AG09319 (cell line): ENCODE measurements at regions not wholly inside any gene's neighbourhood (a gene's known extent, or its start where the extent isn't known, plus 50 kb on each side); places are given as distances from the start of the nearest gene placed in this dataset.

ENCODE experiments used
- DNase-seq: peaks from one replicate; pipeline ENCODE4 v3.0.0-alpha.2; 2010; ENCODE audit warnings: low read depth; ENCODE audit errors: extremely low read depth
- TF ChIP-seq, protein P1 (sequence below): IDR thresholded peaks from 2 replicates; pipeline ENCODE4 v1.5.1; 2011; ENCODE audit warnings: low read depth, mild to moderate bottlenecking, inconsistent platforms, low read length, moderate library complexity

- DNase-seq, result no peak
- TF ChIP-seq, protein P1, sequence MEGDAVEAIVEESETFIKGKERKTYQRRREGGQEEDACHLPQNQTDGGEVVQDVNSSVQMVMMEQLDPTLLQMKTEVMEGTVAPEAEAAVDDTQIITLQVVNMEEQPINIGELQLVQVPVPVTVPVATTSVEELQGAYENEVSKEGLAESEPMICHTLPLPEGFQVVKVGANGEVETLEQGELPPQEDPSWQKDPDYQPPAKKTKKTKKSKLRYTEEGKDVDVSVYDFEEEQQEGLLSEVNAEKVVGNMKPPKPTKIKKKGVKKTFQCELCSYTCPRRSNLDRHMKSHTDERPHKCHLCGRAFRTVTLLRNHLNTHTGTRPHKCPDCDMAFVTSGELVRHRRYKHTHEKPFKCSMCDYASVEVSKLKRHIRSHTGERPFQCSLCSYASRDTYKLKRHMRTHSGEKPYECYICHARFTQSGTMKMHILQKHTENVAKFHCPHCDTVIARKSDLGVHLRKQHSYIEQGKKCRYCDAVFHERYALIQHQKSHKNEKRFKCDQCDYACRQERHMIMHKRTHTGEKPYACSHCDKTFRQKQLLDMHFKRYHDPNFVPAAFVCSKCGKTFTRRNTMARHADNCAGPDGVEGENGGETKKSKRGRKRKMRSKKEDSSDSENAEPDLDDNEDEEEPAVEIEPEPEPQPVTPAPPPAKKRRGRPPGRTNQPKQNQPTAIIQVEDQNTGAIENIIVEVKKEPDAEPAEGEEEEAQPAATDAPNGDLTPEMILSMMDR, result no peak
Measured at GRCh38 chr11:15622231-15622890, 507.6 kb downstream of the INSC start.

DNA sequence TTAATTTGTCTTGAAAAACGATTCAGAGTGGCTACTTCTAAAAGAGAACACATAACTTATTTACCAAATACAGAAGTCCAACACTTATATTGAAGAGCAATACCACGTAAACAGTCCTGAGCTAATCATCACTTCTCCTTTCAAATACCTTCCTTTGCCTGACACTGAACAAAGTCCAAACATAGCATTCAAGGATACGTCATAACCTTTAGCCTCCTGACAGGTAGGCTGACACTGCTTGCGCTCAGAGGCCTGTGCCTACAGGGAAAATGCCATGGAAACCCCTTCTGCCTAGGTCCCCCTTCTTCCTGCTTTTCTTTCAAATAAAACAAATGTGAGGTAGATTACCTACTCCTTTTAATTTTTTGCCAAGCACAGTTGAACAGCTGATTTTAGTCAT is 510.0 kb downstream of the INSC start:
- TF ChIP-seq, protein P1, result no peak
- DNase-seq, result no peak

DNA sequence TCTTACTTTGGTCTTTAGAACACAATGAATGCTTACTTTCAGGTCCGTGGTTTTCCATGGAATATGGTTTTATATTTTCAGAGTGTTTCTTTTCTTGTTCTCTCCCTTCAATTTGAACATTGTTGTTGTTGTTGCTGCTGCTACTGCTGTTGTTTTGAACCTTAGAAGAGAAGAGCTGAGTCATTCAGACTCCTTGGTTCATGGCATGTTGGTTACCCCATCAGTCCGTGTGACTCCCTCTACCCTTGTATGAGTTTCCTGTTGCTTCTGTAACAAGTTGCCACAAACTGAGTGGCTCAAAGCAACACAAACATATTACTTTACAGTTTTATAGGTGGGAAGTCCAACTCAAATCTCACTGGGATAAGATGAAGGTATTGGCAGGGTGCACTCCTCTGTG is 511.0 kb downstream of the INSC start:
- TF ChIP-seq, protein P1, result no peak
- DNase-seq, result no peak

GRCh38 chr11:15627560-15627959 is 512.8 kb downstream of the INSC start:
- TF ChIP-seq, protein P1, result no peak

DNA sequence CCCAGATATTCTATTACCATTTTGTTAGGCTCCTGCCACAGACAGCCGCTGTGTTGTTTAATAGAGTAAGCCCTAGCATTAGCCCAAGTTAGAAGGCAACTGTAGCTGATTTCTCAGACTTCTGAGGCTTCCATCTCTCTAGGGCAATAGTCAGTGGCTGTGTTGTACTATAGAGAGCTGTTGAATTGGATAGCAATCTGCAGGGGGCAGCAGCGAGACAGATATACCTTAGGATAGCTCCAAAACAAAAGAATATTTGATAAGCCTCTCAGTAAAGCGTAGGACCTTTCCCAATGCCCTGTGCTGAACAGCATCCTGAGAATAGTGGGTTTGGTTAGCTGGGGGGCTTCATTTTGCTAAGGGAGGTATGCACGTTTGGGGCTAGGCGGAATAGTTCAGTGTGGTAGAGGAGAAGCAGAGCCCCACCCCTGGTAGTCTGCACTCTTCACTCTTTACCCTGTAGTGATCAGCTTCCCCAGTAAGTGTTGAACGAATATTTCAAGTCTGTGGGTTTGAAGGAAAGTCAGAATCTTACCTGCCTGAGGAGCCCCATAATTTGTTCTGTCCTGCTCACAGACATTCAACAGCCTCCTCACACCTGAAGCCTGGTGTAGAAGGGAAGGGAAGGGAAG is 515.1 kb downstream of the INSC start:
- TF ChIP-seq, protein P1, result no peak
- no peak for DNase-seq

More at GRCh38 chr11:15627560-15627959, 512.8 kb downstream of the INSC start:
- DNase-seq, result no peak

DNA sequence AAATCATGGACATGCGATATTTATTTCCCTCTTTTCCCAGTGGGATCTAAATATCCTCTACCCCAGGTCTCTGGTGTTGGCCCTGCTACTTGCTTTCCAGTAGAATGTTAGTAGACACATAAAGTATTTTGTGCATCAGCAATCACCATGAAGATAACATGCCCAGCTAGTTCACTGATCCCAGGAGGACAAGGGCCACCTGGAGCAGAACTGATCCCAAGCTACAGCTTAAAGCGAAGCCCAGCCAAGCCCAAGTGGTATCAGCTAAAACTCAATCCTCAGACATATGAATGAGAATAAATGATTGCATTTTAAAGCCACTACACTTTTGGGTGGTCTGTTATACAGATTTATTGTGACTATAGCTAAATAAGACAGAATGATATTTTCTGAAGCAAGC is 516.2 kb downstream of the INSC start:
- TF ChIP-seq, protein P1, result no peak
- no peak for DNase-seq

DNA sequence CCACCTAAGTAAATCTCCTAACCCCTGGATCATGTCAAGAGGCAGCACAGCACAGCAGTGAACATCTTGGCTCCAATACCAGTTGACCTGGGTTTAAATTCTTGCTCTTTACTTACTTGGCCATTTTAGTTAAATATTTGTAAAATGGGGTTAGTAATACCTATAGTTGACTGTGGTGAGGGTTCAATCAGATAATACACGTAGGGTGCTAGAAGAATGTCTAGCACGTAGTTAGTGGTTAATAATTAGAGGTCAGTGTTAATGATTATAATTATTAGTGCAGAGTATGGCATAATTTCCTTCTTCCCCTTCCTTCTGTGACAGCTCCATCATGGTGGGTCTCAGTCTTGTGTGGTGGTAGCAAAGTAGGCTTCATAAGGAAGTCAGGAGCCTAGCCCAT is 520.8 kb downstream of the INSC start:
- TF ChIP-seq, protein P1, result no peak
- DNase-seq, result no peak
